ENCODE measurements at regions not wholly inside any gene's neighbourhood (a gene's known extent, or its start where the extent isn't known, plus 50 kb on each side); places are given as distances from the start of the nearest gene placed in this dataset.

DNA sequence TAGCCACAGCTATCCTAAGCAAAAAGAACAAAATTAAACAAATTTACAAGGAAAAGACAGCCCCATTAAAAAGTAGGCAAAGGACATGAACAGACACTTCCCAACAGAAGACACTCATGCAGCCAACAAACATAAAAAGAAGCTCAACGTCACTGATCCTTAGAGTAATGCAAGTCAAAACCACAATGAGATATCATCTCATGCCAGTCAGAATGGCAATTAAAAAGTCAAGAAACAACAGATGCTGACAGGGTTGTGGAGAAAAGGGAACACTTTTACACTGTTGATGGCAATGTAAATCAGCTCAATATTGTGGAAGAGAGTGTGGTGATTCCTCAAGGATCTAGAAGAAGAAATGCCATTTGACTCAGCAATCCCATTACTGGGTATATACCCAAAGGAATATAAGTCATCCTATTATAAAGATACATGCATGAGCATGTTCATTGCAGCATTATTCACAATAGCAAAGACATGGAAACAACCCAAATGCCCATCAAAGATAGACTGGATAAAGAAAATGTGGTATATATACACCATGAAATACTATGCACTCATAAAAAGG, 163.0 kb upstream of the TET2 start:
- intact Hi-C loops (cut with DNase I), result no loop called here
- no peak for ATAC-seq

GRCh38 chr4:104986306-104986705, 160.4 kb upstream of the TET2 start:
- intact Hi-C loops (cut with DNase I), result no loop called here
- DNase-seq (ENCODE audit: low spot score) (no peak), ATAC-seq (no peak)

More for the DNA sequence above, 163.0 kb upstream of the TET2 start:
- no peak for DNase-seq (ENCODE audit: low spot score)

DNA sequence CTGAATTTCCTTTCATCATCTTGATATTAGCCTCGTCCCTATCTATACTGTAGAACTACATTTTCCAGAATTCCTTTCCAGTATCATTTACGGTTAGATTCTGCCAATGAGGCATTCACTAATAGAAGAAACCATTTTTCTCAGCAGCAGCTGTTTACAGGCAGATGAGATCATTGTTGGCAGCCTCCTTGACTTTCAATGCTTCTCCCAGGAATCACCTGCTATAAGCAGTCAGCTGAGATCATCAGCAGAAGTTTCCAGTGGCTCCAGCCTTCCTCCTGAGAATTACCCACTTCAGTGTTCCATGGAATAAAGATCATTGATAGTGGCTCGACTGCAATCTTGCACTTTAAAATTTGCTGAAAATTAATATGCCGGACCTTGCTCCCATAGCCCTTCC, 157.3 kb upstream of the TET2 start:
- no peak for DNase-seq (ENCODE audit: low spot score)
- no peak for ATAC-seq
- intact Hi-C loops (cut with DNase I), result no loop called here

DNA sequence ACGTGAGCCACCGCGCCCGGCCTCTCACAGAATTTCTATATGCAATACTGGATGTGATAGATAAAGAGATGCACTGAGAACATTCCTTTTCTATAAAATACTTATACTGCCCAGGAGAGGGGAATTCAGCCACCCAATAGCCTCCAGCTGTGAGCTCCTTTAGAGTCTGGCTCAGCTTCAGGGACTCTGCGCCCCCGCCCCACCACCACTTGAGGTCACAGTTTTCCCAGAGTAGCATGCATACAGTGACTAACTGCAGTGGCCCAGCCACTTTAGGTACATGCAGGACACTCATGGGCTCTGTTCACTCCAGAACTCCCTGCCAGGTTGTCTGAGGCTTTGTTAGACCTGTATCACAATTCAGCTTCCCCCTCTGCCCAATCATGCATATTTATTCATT, 144.4 kb upstream of the TET2 start:
- DNase-seq (ENCODE audit: low spot score), result no peak
- intact Hi-C loops (cut with DNase I), result no loop called here
- ATAC-seq, result no peak

DNA sequence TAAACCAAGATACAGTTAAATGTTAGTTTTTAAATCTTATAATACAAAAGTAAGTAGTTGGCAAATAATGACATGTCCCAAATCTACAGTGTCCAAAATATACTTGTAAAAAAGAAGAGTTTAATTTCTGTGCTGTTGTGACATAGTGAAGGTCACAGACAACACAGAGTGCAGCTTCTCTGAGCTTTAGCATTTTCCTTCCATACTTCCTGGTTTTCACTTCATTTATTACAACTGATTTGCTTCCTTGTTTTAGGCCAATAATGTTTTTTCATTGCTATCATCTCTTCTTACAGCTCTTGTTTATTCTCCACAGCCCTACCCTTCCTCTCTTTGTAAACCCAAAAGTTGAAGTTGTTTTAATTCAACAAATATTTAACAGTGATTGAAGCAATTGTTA, 132.4 kb upstream of the TET2 start:
- intact Hi-C loops (cut with DNase I), result no loop called here

DNA sequence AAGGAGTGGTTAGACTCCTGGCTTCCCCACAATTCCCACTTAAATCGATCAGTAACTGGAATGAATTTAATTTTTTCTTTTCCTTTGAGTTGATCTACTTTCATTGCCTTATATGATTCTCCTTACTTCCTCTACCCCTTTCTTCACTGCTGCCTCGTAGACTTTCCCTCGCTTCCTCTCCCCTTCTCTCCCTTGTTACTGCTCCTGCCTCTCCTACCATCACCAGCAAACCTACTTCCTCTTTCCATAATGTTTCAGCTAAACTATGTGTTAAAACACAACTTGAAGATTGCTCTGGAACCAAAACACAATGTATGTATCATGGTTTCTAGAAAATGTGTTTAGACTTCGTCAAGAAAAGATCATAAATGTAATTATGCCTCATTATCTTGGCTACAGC, 132.0 kb upstream of the TET2 start:
- intact Hi-C loops (cut with DNase I), result no loop called here
- ATAC-seq (no peak), DNase-seq (ENCODE audit: low spot score) (no peak)

More for the DNA sequence above, 132.4 kb upstream of the TET2 start:
- DNase-seq (ENCODE audit: low spot score) (no peak), ATAC-seq (no peak)

DNA sequence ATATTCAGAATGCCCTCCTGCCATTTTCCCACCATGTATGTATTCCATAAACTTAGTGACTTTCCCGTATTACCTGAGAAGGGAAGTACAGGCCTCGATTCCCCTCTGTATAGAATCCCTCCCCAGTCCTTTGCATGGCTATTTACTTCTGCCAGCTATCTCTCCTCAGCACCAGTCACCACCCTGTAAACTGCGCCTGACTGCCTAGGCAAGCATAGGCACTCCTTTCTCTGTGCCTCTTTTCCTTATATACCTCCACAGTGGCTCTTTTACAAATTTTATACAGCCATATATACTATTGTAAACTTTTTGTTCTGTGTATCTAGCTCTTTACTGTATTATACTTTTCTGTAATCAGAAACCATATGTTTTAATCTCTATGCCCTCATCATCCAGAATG, 130.9 kb upstream of the TET2 start:
- no peak for ATAC-seq
- no peak for DNase-seq (ENCODE audit: low spot score)
- intact Hi-C loops (cut with DNase I), result no loop called here

DNA sequence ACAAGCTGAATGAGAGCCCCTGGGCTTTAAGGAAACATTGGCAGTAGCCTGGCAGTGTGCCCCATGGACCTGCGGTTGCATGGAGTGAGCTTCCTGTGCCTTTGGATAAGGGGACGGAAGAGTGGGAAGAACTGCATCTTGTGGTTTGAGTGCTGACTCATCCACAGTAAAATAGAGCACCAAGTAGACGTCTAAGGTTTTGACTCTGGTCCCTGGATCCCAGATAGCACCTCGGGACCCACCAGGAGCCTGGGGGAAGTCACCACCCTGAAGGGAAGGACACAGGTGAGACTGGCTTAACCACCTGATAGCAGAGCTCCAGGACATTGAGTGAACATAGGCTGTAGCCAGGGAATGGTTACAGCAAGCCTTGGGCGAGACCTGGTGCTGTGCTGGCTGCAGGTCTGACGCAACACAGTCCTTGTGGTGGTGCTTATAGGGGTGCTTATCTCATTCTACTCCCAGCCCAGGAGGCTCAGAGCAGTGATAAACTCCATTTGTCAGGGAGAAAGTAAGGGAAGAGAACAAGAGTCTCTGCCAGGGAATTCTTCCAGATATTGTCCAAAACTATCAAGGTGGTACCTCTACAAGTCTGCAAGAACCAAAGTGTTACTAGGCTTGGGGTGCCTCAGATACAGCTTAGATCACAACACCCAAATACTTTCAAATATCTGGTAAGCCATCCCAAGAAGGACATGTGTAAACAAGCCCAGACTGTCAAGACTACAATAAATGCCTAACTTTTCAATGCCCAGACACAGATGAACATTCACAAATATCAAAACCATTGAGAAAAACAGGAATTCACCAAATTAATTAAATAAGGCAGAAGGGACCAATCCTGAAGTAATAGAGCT, 123.6 kb upstream of the TET2 start:
- ATAC-seq (no peak), DNase-seq (ENCODE audit: low spot score) (no peak)
- intact Hi-C loops (cut with DNase I), result no loop called here

DNA sequence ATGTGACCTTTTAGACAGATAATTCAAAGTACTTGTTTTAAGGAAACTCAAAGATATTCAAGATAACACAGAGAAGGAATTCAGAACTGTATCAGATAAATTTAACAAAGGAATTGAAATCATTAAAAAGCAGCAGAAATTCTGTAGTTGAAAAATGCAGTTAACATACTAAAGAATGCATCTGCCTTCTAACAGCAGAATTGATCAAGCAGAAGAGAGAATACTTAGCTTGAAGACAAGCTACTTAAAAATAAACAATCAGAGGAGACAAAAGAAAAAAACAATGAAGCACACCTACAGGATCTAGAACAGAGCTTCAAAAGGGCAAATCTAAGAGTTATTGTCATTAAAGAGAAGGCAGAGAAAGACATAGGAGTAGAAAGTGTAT, 123.0 kb upstream of the TET2 start:
- DNase-seq (ENCODE audit: low spot score) (no peak), ATAC-seq (no peak)
- intact Hi-C loops (cut with DNase I), result no loop called here

GRCh38 chr4:105025263-105026017, 121.2 kb upstream of the TET2 start:
- DNase-seq (ENCODE audit: low spot score), result no peak
- no peak for ATAC-seq
- intact Hi-C loops (cut with DNase I), result no loop called here

DNA sequence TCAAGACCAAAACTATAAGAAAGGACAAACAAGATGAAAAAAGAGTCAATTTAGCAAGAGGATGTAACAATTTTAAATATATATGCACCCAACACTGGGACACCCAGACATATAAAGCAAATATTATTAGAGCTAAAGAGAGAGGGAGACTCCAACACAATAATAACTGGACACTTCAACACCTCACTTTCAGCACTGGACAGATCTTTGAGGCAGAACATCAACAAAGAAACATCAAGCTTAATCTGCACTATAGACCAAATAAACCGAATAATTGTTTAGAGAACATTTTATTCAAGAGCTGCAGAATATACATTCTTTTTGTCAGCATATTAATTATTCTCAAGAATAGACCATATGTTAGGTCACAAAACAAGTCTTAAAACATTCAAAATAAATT, 109.7 kb upstream of the TET2 start:
- ATAC-seq, result no peak
- no peak for DNase-seq (ENCODE audit: low spot score)
- intact Hi-C loops (cut with DNase I), result no loop called here

GRCh38 chr4:105042451-105042850, 104.2 kb upstream of the TET2 start:
- ATAC-seq, result no peak
- intact Hi-C loops (cut with DNase I), result no loop called here
- DNase-seq (ENCODE audit: low spot score), result no peak

- intact Hi-C loops (cut with DNase I), result no loop called here
- no peak for DNase-seq (ENCODE audit: low spot score)
- no peak for ATAC-seq
Measured at GRCh38 chr4:105050896-105051295, 95.8 kb upstream of the TET2 start.

- no peak for ATAC-seq
- intact Hi-C loops (cut with DNase I), result no loop called here
Measured at GRCh38 chr4:105057370-105058105, 89.1 kb upstream of the TET2 start.

DNA sequence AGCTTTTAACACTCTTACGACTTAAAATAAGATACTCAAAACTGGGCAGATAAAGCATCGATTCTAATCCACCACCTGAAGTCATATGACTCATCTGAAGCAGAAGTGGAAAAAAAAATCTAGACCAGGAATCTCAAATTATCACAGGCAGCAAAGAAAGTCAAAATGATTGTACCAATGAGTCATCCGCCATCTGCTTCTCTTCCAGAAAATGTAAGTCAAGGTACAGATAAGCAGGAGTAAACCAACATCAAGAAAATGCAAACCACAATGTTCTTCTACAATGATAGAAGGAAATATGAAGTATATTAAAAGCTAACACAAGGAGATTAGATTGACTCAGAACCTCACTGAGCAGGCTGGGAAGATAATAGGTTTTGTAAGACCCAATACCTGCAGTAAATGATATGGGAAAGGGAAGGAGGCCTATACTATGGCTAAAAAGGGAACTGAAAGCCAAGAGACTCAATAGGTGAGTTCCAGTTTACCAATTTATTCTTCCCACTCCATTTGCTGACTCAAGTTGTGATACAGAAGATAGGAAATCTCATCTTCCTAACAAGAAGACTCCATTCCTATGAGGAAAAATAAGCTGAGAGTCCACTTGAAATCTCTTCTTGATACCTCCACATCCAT, 88.4 kb upstream of the TET2 start:
- no peak for ATAC-seq
- DNase-seq (ENCODE audit: low spot score), result no peak
- intact Hi-C loops (cut with DNase I), result no loop called here

More at GRCh38 chr4:105057370-105058105, 89.1 kb upstream of the TET2 start:
- DNase-seq (ENCODE audit: low spot score), result no peak

- no peak for ATAC-seq
- intact Hi-C loops (cut with DNase I), result no loop called here
- no peak for DNase-seq (ENCODE audit: low spot score)
Measured at GRCh38 chr4:105059337-105059736, 87.3 kb upstream of the TET2 start.

DNA sequence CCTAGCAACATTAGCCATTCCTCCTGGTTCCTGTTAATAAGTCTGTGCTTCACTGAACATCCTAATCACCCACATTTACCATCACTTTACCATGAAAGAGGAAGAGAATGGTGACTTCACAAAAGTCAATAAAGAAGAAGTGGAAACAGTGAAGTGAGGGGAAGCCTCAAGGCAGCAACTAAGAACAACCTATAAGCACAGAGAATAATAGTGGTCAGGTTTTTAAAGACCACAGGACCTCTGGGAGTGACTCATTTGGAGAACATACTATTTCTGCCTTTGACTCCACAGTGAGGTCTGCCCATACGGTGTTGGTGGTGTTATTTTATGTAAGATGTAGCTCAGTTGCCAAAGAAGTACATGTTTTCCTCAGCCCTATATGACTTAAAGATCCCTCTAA, 86.0 kb upstream of the TET2 start:
- intact Hi-C loops (cut with DNase I), result no loop called here
- no peak for DNase-seq (ENCODE audit: low spot score)
- ATAC-seq, result peak; percentile 58

- intact Hi-C loops (cut with DNase I), result no loop called here
- ATAC-seq (peak; percentile 50), DNase-seq (ENCODE audit: low spot score) (no peak)
Measured at GRCh38 chr4:105061136-105061696, 85.5 kb upstream of the TET2 start.

DNA sequence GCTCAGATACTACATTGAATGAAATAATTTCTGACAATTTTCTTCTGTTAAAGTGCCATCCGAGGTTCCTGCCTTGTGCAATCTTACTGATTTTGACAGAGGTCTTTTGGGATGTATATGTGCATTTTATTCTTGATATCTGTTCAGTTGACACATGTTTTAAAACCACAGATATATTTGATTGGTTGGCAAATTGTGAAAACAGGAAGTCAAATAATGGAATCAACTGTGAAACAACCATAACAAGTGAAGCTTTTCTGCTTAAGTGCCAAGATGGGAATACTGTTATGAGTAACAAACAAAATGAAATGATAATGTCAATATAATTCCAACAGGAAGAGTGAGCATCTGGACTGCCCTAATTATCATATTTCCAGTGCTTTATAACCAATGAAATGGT, 84.9 kb upstream of the TET2 start:
- intact Hi-C loops (cut with DNase I), result no loop called here
- DNase-seq (ENCODE audit: low spot score), result no peak
- no peak for ATAC-seq

Measured in sciatic nerve (tissue), 2 donors.